ENCODE measurements at regions not wholly inside any gene's neighbourhood (a gene's known extent, or its start where the extent isn't known, plus 50 kb on each side); places are given as distances from the start of the nearest gene placed in this dataset.

DNA sequence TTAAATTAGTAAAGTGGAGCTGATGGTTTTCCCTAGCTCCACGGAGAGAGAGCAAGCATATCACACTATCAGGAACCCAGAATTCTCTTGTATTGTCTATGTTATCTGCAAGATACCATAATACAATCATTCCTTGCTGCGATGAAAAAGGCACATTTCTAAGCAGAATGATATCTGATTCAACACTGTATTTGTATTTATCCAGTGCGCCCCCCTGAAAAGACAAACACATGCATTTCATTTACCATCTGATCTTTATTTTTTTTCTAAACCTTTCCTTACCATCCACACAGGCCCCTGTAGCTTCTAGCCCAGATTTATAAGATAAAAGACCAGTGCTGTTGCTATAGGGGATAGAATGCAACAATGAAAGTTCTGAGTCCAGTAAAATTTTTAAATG, 420.6 kb downstream of the TDRD15 start:
- TF ChIP-seq POLR2AphosphoS5 (IDR thresholded peaks at IDR 0.05) (no peak), POLR2A (IDR thresholded peaks at IDR 0.05) (no peak)
- TF ChIP-seq, protein P1, sequence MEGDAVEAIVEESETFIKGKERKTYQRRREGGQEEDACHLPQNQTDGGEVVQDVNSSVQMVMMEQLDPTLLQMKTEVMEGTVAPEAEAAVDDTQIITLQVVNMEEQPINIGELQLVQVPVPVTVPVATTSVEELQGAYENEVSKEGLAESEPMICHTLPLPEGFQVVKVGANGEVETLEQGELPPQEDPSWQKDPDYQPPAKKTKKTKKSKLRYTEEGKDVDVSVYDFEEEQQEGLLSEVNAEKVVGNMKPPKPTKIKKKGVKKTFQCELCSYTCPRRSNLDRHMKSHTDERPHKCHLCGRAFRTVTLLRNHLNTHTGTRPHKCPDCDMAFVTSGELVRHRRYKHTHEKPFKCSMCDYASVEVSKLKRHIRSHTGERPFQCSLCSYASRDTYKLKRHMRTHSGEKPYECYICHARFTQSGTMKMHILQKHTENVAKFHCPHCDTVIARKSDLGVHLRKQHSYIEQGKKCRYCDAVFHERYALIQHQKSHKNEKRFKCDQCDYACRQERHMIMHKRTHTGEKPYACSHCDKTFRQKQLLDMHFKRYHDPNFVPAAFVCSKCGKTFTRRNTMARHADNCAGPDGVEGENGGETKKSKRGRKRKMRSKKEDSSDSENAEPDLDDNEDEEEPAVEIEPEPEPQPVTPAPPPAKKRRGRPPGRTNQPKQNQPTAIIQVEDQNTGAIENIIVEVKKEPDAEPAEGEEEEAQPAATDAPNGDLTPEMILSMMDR (IDR thresholded peaks at IDR 0.05) = no peak
- no peaks in the 10 kb centered on the region for H3K36me3 ChIP-seq
- no peak overlapping the region for H3K4me3 ChIP-seq
- H3K4me1 ChIP-seq (replicated peaks) = no peaks in the 10 kb centered on the region
- intact Hi-C loops (cut with DNase I) = no loop called here
- DNase-seq (ENCODE audit: low spot score) = no peak
- H3K9me3 ChIP-seq = no peaks in the 10 kb centered on the region
- no peaks in the 10 kb centered on the region for H3K27me3 ChIP-seq (replicated peaks; ENCODE audit: insufficient read depth)
- no peak overlapping the region for H3K27ac ChIP-seq
- WGBS = 52% methylated on average over 3 of the region's 3 CpGs

DNA sequence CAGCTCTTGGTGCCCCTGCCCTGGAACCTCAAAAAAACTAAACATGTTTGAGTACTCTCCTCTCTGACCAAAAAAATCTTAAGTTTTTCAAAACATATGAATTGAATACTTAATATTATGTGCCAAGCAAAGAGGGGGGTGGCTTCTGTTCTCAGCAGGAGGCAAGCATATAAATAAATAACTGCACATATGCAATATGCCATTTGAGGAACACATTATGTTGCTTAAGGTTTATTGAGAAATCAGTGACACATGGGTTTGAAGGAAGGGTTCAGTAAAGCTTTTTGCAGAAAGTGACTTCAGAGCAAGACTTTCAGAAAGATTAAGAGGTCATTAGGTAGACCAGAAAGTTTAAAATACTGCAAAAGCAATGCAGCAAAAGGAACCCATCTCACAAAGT, 429.2 kb downstream of the TDRD15 start:
- Histone ChIP-seq H3K27me3 (replicated peaks; ENCODE audit: insufficient read depth) (no peaks in the 10 kb centered on the region), H3K4me1 (replicated peaks) (no peaks in the 10 kb centered on the region), H3K27ac (no peak overlapping the region), H3K9me3 (no peaks in the 10 kb centered on the region), H3K36me3 (no peaks in the 10 kb centered on the region), H3K4me3 (no peak overlapping the region)
- DNase-seq (ENCODE audit: low spot score) = no peak
- intact Hi-C loops (cut with DNase I) = no loop called here
- TF ChIP-seq, protein P1 (IDR thresholded peaks at IDR 0.05) = no peak
- TF ChIP-seq POLR2AphosphoS5 (IDR thresholded peaks at IDR 0.05) (no peak), POLR2A (IDR thresholded peaks at IDR 0.05) (no peak)

DNA sequence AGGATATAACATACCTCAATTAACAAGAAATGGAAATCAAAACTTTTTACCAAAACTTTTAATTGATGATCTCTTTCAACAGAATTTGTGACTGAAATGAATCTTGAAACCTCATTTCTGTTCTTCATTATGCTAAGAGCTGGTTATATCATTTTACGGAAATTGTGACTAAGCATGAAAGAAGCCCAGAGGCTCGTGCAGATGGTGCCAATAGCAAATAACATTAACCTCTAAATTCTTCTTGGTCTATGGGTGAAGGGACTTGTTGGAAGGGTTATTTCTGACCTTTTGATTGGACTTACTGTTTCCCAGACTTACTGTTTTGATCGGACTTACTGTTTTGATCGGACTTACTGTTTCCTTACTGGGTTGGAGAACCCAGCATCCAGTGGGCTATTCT, 435.6 kb downstream of the TDRD15 start:
- H3K4me3 ChIP-seq = no peak overlapping the region
- H3K9me3 ChIP-seq = no peaks in the 10 kb centered on the region
- DNase-seq (ENCODE audit: low spot score) = no peak
- 86% methylated on average over 4 of the region's 4 CpGs for WGBS
- intact Hi-C loops (cut with DNase I) = no loop called here
- no peak overlapping the region for H3K27ac ChIP-seq
- H3K4me1 ChIP-seq (replicated peaks) = no peaks in the 10 kb centered on the region
- no peaks in the 10 kb centered on the region for H3K27me3 ChIP-seq (replicated peaks; ENCODE audit: insufficient read depth)
- TF ChIP-seq POLR2A (IDR thresholded peaks at IDR 0.05) (no peak), POLR2AphosphoS5 (IDR thresholded peaks at IDR 0.05) (no peak)
- TF ChIP-seq, protein P1 (IDR thresholded peaks at IDR 0.05) = no peak
- H3K36me3 ChIP-seq = no peaks in the 10 kb centered on the region

DNA sequence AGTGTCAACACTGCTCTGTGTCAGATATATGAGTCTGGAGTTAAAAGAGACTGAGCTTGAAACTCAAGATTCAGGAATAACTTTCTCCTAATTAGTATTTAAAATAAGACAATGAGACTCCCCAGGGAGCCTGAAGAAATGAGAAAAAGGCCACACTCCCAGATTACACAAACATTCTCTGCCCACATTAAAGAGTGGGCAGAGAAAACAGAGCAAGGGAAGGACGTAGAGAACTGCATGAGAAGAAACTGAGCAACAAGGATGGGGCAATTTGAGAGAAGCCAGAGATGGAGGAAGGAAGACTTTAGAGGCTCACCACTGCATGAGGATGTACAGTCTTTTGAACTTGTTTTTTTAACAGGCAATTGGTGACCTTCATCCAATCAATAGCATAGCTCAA, 438.2 kb downstream of the TDRD15 start:
- no peak overlapping the region for H3K27ac ChIP-seq
- H3K27me3 ChIP-seq (replicated peaks; ENCODE audit: insufficient read depth) = no peaks in the 10 kb centered on the region
- H3K9me3 ChIP-seq = no peaks in the 10 kb centered on the region
- WGBS = 0% methylated on average over 1 of the region's 1 CpG
- no peaks in the 10 kb centered on the region for H3K4me1 ChIP-seq (replicated peaks)
- intact Hi-C loops (cut with DNase I) = no loop called here
- TF ChIP-seq POLR2AphosphoS5 (IDR thresholded peaks at IDR 0.05) (no peak), POLR2A (IDR thresholded peaks at IDR 0.05) (no peak)
- TF ChIP-seq, protein P1 (IDR thresholded peaks at IDR 0.05) = no peak
- no peak overlapping the region for H3K4me3 ChIP-seq
- no peaks in the 10 kb centered on the region for H3K36me3 ChIP-seq
- no peak for DNase-seq (ENCODE audit: low spot score)

DNA sequence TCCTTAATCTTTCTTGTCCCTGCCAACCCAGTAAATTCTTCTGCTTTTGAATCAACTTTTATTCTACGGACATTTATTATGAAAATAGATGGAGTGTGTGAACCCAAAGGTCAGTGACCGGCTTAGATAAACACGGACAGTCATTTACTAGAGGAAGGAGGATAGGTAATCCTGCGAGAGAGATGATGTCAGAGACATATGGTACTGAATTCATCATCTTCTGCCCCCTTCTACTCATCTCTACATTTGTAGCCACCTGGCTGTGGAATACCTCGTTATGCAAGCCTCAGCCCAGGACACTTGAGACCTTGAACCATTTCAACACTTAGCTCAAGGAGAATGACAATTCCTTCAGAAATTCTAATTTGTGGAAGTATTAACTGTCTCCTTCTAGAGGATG, 443.6 kb downstream of the TDRD15 start:
- TF ChIP-seq POLR2A (IDR thresholded peaks at IDR 0.05) = no peak
- no peak for TF ChIP-seq POLR2AphosphoS5 (IDR thresholded peaks at IDR 0.05)
- TF ChIP-seq, protein P1 (IDR thresholded peaks at IDR 0.05) = no peak
- 19% methylated on average over 5 of the region's 5 CpGs for WGBS
- intact Hi-C loops (cut with DNase I) = no loop called here

More for the DNA sequence above, 443.6 kb downstream of the TDRD15 start:
- H3K27ac ChIP-seq = no peak overlapping the region
- no peak for DNase-seq (ENCODE audit: low spot score)
- no peak overlapping the region for H3K4me3 ChIP-seq
- H3K27me3 ChIP-seq (replicated peaks; ENCODE audit: insufficient read depth) = no peaks in the 10 kb centered on the region
- no peaks in the 10 kb centered on the region for H3K36me3 ChIP-seq
- H3K9me3 ChIP-seq = no peaks in the 10 kb centered on the region
- no peaks in the 10 kb centered on the region for H3K4me1 ChIP-seq (replicated peaks)
